ENCODE measurements at regions not wholly inside any gene's neighbourhood (a gene's known extent, or its start where the extent isn't known, plus 50 kb on each side); places are given as distances from the start of the nearest gene placed in this dataset.

DNA sequence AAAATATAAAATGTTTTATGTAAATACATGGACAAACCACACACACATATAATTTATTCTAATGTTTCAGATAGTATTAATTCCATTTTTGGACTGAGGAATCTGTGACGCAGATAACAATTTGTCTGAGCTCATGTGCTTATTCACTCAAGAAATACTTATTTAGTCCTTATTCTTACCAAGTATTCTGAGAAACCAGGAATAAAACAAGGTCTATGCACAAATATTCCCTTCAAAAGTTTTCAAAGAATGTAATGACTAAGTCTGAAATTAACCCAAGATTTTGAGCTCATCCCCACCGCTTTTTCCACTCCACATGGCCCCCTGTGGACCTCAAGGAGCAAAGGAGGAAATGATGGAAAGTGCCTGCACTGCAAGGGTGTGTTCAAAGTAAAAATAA lies 1022.3 kb downstream of the EFNA5 start:
- Histone ChIP-seq H3K36me3 (ENCODE audit: control insufficient read depth in 2 of 3, insufficient read depth in 3 of 3, low read length in 3 of 3) (no peaks in the 10 kb centered on the region), H3K4me3 (ENCODE audit: low read length in 3 of 3) (no peak overlapping the region), H3K9ac (ENCODE audit: low read length in 3 of 3) (no peak overlapping the region), H3K9me3 (ENCODE audit: control insufficient read depth in 2 of 3, insufficient read depth in 1 of 3, low read length in 3 of 3) (no peaks in the 10 kb centered on the region), H3K27ac (ENCODE audit: low read depth in 2 of 2, low read length in 2 of 2) (no peak overlapping the region), H3K4me1 (ENCODE audit: control insufficient read depth in 2 of 3, insufficient read depth in 2 of 3, low read depth in 1 of 3, low read length in 3 of 3) (no peaks in the 10 kb centered on the region), H3K27me3 (ENCODE audit: control insufficient read depth, insufficient read depth, low read length) (no peaks in the 10 kb centered on the region)
- intact Hi-C loops (cut with DNase I) = no loop called here
- TF ChIP-seq, protein P1, sequence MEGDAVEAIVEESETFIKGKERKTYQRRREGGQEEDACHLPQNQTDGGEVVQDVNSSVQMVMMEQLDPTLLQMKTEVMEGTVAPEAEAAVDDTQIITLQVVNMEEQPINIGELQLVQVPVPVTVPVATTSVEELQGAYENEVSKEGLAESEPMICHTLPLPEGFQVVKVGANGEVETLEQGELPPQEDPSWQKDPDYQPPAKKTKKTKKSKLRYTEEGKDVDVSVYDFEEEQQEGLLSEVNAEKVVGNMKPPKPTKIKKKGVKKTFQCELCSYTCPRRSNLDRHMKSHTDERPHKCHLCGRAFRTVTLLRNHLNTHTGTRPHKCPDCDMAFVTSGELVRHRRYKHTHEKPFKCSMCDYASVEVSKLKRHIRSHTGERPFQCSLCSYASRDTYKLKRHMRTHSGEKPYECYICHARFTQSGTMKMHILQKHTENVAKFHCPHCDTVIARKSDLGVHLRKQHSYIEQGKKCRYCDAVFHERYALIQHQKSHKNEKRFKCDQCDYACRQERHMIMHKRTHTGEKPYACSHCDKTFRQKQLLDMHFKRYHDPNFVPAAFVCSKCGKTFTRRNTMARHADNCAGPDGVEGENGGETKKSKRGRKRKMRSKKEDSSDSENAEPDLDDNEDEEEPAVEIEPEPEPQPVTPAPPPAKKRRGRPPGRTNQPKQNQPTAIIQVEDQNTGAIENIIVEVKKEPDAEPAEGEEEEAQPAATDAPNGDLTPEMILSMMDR (IDR thresholded peaks at IDR 0.05; ENCODE audit: borderline replicate concordance, extremely low read depth, insufficient read depth) = no peak
- no peak for DNase-seq
- FAIRE-seq = no peak

DNA sequence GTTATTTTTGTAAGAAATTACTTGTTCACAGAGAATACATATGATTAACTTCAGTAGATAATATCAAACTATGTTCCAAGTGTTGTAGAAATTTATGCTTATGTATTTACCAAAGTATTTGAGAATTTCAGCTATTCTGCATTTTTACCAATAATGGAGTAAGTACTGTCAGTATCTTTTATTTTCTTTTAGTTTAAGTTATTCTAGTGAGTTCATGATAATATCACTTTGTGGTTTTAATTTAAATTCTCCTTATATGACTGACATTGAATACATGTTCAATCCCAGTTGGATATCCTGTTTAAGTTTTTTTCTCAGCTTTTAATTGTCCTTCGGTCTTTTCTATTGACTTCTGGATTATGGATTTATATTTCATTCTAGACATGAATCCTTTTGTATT lies 1024.6 kb downstream of the EFNA5 start:
- TF ChIP-seq, protein P1 (IDR thresholded peaks at IDR 0.05; ENCODE audit: borderline replicate concordance, extremely low read depth, insufficient read depth) = no peak

DNA sequence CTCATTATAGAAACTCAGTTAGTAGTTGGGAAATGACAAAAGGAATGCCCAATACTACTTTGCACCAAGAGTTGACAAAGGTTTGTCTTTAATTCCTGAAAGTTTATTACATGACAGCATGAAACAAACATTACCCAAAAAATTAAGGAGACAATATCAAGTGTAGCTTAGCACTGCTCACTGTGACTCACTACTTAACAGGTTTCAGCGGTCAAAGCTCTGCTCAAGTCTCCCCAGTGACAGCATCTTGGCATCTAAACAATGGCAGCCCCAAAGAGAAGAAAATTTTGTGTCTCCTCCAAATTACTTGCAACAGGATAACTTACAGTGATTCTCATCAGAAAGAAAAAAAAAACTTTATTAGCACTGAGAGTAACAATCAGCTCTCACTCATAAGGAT lies 1030.2 kb downstream of the EFNA5 start:
- Histone ChIP-seq H3K27me3 (ENCODE audit: control insufficient read depth, insufficient read depth, low read length) (no peaks in the 10 kb centered on the region), H3K4me3 (ENCODE audit: low read length in 3 of 3) (no peak overlapping the region), H3K36me3 (ENCODE audit: control insufficient read depth in 2 of 3, insufficient read depth in 3 of 3, low read length in 3 of 3) (no peaks in the 10 kb centered on the region), H3K4me1 (ENCODE audit: control insufficient read depth in 2 of 3, insufficient read depth in 2 of 3, low read depth in 1 of 3, low read length in 3 of 3) (no peaks in the 10 kb centered on the region), H3K9me3 (ENCODE audit: control insufficient read depth in 2 of 3, insufficient read depth in 1 of 3, low read length in 3 of 3) (no peaks in the 10 kb centered on the region), H3K27ac (ENCODE audit: low read depth in 2 of 2, low read length in 2 of 2) (no peak overlapping the region), H3K9ac (ENCODE audit: low read length in 3 of 3) (no peak overlapping the region)
- FAIRE-seq (no peak), DNase-seq (no peak)
- intact Hi-C loops (cut with DNase I) = no loop called here
- TF ChIP-seq, protein P1 (IDR thresholded peaks at IDR 0.05; ENCODE audit: borderline replicate concordance, extremely low read depth, insufficient read depth) = no peak

More for the DNA sequence above, 1024.6 kb downstream of the EFNA5 start:
- Histone ChIP-seq H3K36me3 (ENCODE audit: control insufficient read depth in 2 of 3, insufficient read depth in 3 of 3, low read length in 3 of 3) (no peaks in the 10 kb centered on the region), H3K27ac (ENCODE audit: low read depth in 2 of 2, low read length in 2 of 2) (no peak overlapping the region), H3K9me3 (ENCODE audit: control insufficient read depth in 2 of 3, insufficient read depth in 1 of 3, low read length in 3 of 3) (no peaks in the 10 kb centered on the region), H3K9ac (ENCODE audit: low read length in 3 of 3) (no peak overlapping the region), H3K27me3 (ENCODE audit: control insufficient read depth, insufficient read depth, low read length) (no peaks in the 10 kb centered on the region), H3K4me3 (ENCODE audit: low read length in 3 of 3) (no peak overlapping the region), H3K4me1 (ENCODE audit: control insufficient read depth in 2 of 3, insufficient read depth in 2 of 3, low read depth in 1 of 3, low read length in 3 of 3) (no peaks in the 10 kb centered on the region)
- DNase-seq (no peak), FAIRE-seq (no peak)
- intact Hi-C loops (cut with DNase I) = no loop called here

DNA sequence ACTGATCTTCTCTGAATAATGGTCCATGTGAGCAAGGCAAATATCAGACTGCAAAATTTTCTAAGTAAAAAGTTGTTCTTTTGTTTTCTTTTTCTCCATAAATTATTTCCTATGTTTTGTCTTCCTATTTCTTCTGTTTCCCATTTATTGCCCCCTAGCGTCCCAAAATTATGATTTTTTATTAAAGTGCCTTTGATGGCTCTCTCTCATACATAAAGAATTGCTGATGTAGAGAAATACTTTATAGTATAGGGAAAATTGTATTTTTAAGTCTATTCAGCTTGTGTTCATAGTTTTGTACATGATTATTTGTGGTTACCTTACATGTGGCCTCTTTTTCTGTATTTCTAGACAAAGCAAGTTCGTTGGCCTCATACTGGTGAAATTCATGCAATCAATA lies 1031.2 kb downstream of the EFNA5 start:
- H3K4me1 ChIP-seq (ENCODE audit: control insufficient read depth in 2 of 3, insufficient read depth in 2 of 3, low read depth in 1 of 3, low read length in 3 of 3) = no peaks in the 10 kb centered on the region
- TF ChIP-seq, protein P1 (IDR thresholded peaks at IDR 0.05; ENCODE audit: borderline replicate concordance, extremely low read depth, insufficient read depth) = no peak

More for the DNA sequence above, 1031.2 kb downstream of the EFNA5 start:
- H3K9me3 ChIP-seq (ENCODE audit: control insufficient read depth in 2 of 3, insufficient read depth in 1 of 3, low read length in 3 of 3) = no peaks in the 10 kb centered on the region
- H3K9ac ChIP-seq (ENCODE audit: low read length in 3 of 3) = no peak overlapping the region
- FAIRE-seq (no peak), DNase-seq (no peak)
- no peaks in the 10 kb centered on the region for H3K36me3 ChIP-seq (ENCODE audit: control insufficient read depth in 2 of 3, insufficient read depth in 3 of 3, low read length in 3 of 3)
- H3K27ac ChIP-seq (ENCODE audit: low read depth in 2 of 2, low read length in 2 of 2) = no peak overlapping the region
- intact Hi-C loops (cut with DNase I) = no loop called here
- H3K4me3 ChIP-seq (ENCODE audit: low read length in 3 of 3) = no peak overlapping the region
- H3K27me3 ChIP-seq (ENCODE audit: control insufficient read depth, insufficient read depth, low read length) = no peaks in the 10 kb centered on the region
